ENCODE measurements at regions not wholly inside any gene's neighbourhood (a gene's known extent, or its start where the extent isn't known, plus 50 kb on each side); places are given as distances from the start of the nearest gene placed in this dataset.

DNA sequence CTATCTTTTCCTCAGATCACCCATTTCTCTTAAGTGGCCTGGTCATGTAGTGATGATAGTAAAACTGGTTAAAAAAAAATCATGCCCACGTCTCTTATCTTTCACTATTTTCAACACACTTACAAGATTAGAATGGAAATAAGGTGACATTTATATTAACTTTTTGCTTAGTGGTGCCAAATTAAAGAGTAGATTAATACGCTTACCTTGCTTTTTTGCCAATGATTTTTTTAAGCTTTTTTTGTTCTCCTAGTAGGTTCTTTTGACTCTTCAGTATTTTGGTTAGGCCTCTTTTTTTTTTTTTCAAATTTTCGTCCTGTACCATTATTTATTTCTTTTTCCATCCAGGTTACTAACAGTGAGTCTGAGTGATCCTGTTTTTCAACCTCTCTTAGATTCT is 147.9 kb downstream of the PTCSC3 start:
- no peaks in the 10 kb centered on the region for H3K36me3 ChIP-seq (ENCODE audit: control insufficient read depth in 2 of 3, insufficient read depth in 3 of 3, low read length in 3 of 3)
- no peak overlapping the region for H3K27ac ChIP-seq (ENCODE audit: low read depth in 2 of 2, low read length in 2 of 2)
- intact Hi-C loops (cut with DNase I), result no loop called here
- no peak overlapping the region for H3K4me3 ChIP-seq (ENCODE audit: low read length in 3 of 3)
- H3K9ac ChIP-seq (ENCODE audit: low read length in 3 of 3), result no peak overlapping the region
- no peaks in the 10 kb centered on the region for H3K9me3 ChIP-seq (ENCODE audit: control insufficient read depth in 2 of 3, insufficient read depth in 1 of 3, low read length in 3 of 3)
- FAIRE-seq (no peak), DNase-seq (no peak)
- no peaks in the 10 kb centered on the region for H3K4me1 ChIP-seq (ENCODE audit: control insufficient read depth in 2 of 3, insufficient read depth in 2 of 3, low read depth in 1 of 3, low read length in 3 of 3)
- TF ChIP-seq, protein P1, sequence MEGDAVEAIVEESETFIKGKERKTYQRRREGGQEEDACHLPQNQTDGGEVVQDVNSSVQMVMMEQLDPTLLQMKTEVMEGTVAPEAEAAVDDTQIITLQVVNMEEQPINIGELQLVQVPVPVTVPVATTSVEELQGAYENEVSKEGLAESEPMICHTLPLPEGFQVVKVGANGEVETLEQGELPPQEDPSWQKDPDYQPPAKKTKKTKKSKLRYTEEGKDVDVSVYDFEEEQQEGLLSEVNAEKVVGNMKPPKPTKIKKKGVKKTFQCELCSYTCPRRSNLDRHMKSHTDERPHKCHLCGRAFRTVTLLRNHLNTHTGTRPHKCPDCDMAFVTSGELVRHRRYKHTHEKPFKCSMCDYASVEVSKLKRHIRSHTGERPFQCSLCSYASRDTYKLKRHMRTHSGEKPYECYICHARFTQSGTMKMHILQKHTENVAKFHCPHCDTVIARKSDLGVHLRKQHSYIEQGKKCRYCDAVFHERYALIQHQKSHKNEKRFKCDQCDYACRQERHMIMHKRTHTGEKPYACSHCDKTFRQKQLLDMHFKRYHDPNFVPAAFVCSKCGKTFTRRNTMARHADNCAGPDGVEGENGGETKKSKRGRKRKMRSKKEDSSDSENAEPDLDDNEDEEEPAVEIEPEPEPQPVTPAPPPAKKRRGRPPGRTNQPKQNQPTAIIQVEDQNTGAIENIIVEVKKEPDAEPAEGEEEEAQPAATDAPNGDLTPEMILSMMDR (IDR thresholded peaks at IDR 0.05; ENCODE audit: borderline replicate concordance, extremely low read depth, insufficient read depth), result no peak
- H3K27me3 ChIP-seq (ENCODE audit: control insufficient read depth, insufficient read depth, low read length), result no peaks in the 10 kb centered on the region

GRCh38 chr14:36028218-36028617 is 148.3 kb downstream of the PTCSC3 start:
- no peak overlapping the region for H3K9ac ChIP-seq (ENCODE audit: low read length in 3 of 3)
- FAIRE-seq (no peak), DNase-seq (no peak)
- H3K4me3 ChIP-seq (ENCODE audit: low read length in 3 of 3), result no peak overlapping the region
- H3K27ac ChIP-seq (ENCODE audit: low read depth in 2 of 2, low read length in 2 of 2), result no peak overlapping the region
- no peaks in the 10 kb centered on the region for H3K36me3 ChIP-seq (ENCODE audit: control insufficient read depth in 2 of 3, insufficient read depth in 3 of 3, low read length in 3 of 3)
- H3K4me1 ChIP-seq (ENCODE audit: control insufficient read depth in 2 of 3, insufficient read depth in 2 of 3, low read depth in 1 of 3, low read length in 3 of 3), result no peaks in the 10 kb centered on the region
- H3K9me3 ChIP-seq (ENCODE audit: control insufficient read depth in 2 of 3, insufficient read depth in 1 of 3, low read length in 3 of 3), result no peaks in the 10 kb centered on the region
- TF ChIP-seq, protein P1 (IDR thresholded peaks at IDR 0.05; ENCODE audit: borderline replicate concordance, extremely low read depth, insufficient read depth), result no peak
- no peaks in the 10 kb centered on the region for H3K27me3 ChIP-seq (ENCODE audit: control insufficient read depth, insufficient read depth, low read length)
- intact Hi-C loops (cut with DNase I), result no loop called here

- Histone ChIP-seq H3K36me3 (ENCODE audit: control insufficient read depth in 2 of 3, insufficient read depth in 3 of 3, low read length in 3 of 3) (no peaks in the 10 kb centered on the region), H3K4me1 (ENCODE audit: control insufficient read depth in 2 of 3, insufficient read depth in 2 of 3, low read depth in 1 of 3, low read length in 3 of 3) (no peaks in the 10 kb centered on the region), H3K4me3 (ENCODE audit: low read length in 3 of 3) (no peak overlapping the region), H3K9me3 (ENCODE audit: control insufficient read depth in 2 of 3, insufficient read depth in 1 of 3, low read length in 3 of 3) (no peaks in the 10 kb centered on the region), H3K27me3 (ENCODE audit: control insufficient read depth, insufficient read depth, low read length) (no peaks in the 10 kb centered on the region), H3K27ac (ENCODE audit: low read depth in 2 of 2, low read length in 2 of 2) (no peak overlapping the region), H3K9ac (ENCODE audit: low read length in 3 of 3) (no peak overlapping the region)
- DNase-seq (no peak), FAIRE-seq (no peak)
- TF ChIP-seq, protein P1 (IDR thresholded peaks at IDR 0.05; ENCODE audit: borderline replicate concordance, extremely low read depth, insufficient read depth), result no peak
- intact Hi-C loops (cut with DNase I), result no loop called here
These were observed 149.2 kb downstream of the PTCSC3 start for GRCh38 chr14:36027354-36027753.

GRCh38 chr14:36022765-36023410 is 153.6 kb downstream of the PTCSC3 start:
- intact Hi-C loops (cut with DNase I), result no loop called here
- H3K36me3 ChIP-seq (ENCODE audit: control insufficient read depth in 2 of 3, insufficient read depth in 3 of 3, low read length in 3 of 3), result no peaks in the 10 kb centered on the region
- H3K4me3 ChIP-seq (ENCODE audit: low read length in 3 of 3), result no peak overlapping the region
- H3K27ac ChIP-seq (ENCODE audit: low read depth in 2 of 2, low read length in 2 of 2), result no peak overlapping the region
- DNase-seq (no peak), FAIRE-seq (no peak)
- no peaks in the 10 kb centered on the region for H3K9me3 ChIP-seq (ENCODE audit: control insufficient read depth in 2 of 3, insufficient read depth in 1 of 3, low read length in 3 of 3)
- TF ChIP-seq, protein P1 (IDR thresholded peaks at IDR 0.05; ENCODE audit: borderline replicate concordance, extremely low read depth, insufficient read depth), result no peak
- H3K27me3 ChIP-seq (ENCODE audit: control insufficient read depth, insufficient read depth, low read length), result no peaks in the 10 kb centered on the region
- H3K9ac ChIP-seq (ENCODE audit: low read length in 3 of 3), result no peak overlapping the region
- H3K4me1 ChIP-seq (ENCODE audit: control insufficient read depth in 2 of 3, insufficient read depth in 2 of 3, low read depth in 1 of 3, low read length in 3 of 3), result no peaks in the 10 kb centered on the region

All from kidney (tissue), 13 donors.